RWPE2 (cell line): ENCODE measurements at regions not wholly inside any gene's neighbourhood (a gene's known extent, or its start where the extent isn't known, plus 50 kb on each side); places are given as distances from the start of the nearest gene placed in this dataset.
"Not testable (repeated sequence)": the region's sequence is repeated elsewhere in the genome, so short reads cannot be mapped to it uniquely, and the experiment has no call there.

Source experiments
- ATAC-seq: fragments of 200-7000 bp; cut with Tn5 transposase; 3 replicates; pipeline ENCODE4 v1.9.1; 2021; ENCODE audit warnings: low read depth
- DNase-seq: peaks from one replicate; pipeline ENCODE4 v3.0.0-alpha.2; 2020; ENCODE audit warnings: low spot score
- H3K27ac ChIP-seq: fragments of 450-650 bp; 2 replicates; pipeline ENCODE4 v1.5.1; 2017; ENCODE audit warnings: mild to moderate bottlenecking; ENCODE audit not compliant: poor library complexity, severe bottlenecking
- H3K27me3 ChIP-seq: fragments of 250-450 bp; sonication (Bioruptor Pico); 2 replicates; pipeline ENCODE4 v1.5.1; 2021; ENCODE audit warnings: mild to moderate bottlenecking, moderate library complexity; ENCODE audit not compliant: insufficient read depth, poor library complexity, severe bottlenecking
- H3K36me3 ChIP-seq: fragments of 250-450 bp; sonication (Bioruptor Pico); 2 replicates; pipeline ENCODE4 v1.5.1; 2020; ENCODE audit warnings: low read depth, mild to moderate bottlenecking, moderate library complexity
- H3K4me1 ChIP-seq: fragments of 250-450 bp; sonication (Bioruptor Pico); 2 replicates; pipeline ENCODE4 v1.5.1; 2021; ENCODE audit warnings: mild to moderate bottlenecking, moderate library complexity; ENCODE audit not compliant: insufficient read depth, poor library complexity, severe bottlenecking
- H3K4me3 ChIP-seq: fragments of 250-450 bp; sonication (Bioruptor Pico); 2 replicates; pipeline ENCODE4 v1.5.1; 2021; ENCODE audit warnings: mild to moderate bottlenecking, moderate library complexity; ENCODE audit not compliant: severe bottlenecking
- H3K9me3 ChIP-seq: fragments of 250-450 bp; sonication (Bioruptor Pico); 2 replicates; pipeline ENCODE4 v1.5.1; 2021; ENCODE audit warnings: mild to moderate bottlenecking, moderate library complexity; ENCODE audit not compliant: severe bottlenecking
- CTCF ChIP-seq: fragments of 450-650 bp; IDR thresholded peaks from one replicate; pipeline ENCODE4 v1.5.1; 2017; ENCODE audit warnings: mild to moderate bottlenecking, moderate library complexity; ENCODE audit not compliant: poor library complexity, severe bottlenecking

- H3K4me3 ChIP-seq: no peak overlapping the region
- peaks cover 30% of the 10 kb centered on the region for H3K27me3 ChIP-seq
- H3K9me3 ChIP-seq: no peaks in the 10 kb centered on the region
- no peak overlapping the region for H3K27ac ChIP-seq
- DNase-seq (no peak), ATAC-seq (no peak)
- H3K4me1 ChIP-seq: no peaks in the 10 kb centered on the region
- TF ChIP-seq CTCF: no peak
- no peaks in the 10 kb centered on the region for H3K36me3 ChIP-seq
Measured at GRCh38 chr9:135178498-135178897, 91.0 kb downstream of the OLFM1 start.

- no peak for TF ChIP-seq CTCF
- DNase-seq (no peak), ATAC-seq (no peak)
- Histone ChIP-seq H3K9me3 (no peaks in the 10 kb centered on the region), H3K27ac (no peak overlapping the region), H3K36me3 (no peaks in the 10 kb centered on the region), H3K4me3 (no peak overlapping the region), H3K4me1 (no peaks in the 10 kb centered on the region), H3K27me3 (peaks cover 34% of the 10 kb centered on the region)
Measured at GRCh38 chr9:135179041-135179440, 91.6 kb downstream of the OLFM1 start.

GRCh38 chr9:135179976-135180375 lies 92.5 kb downstream of the OLFM1 start:
- Histone ChIP-seq H3K27me3 (peaks cover 39% of the 10 kb centered on the region), H3K4me3 (no peak overlapping the region), H3K4me1 (no peaks in the 10 kb centered on the region), H3K27ac (no peak overlapping the region), H3K9me3 (no peaks in the 10 kb centered on the region), H3K36me3 (no peaks in the 10 kb centered on the region)
- DNase-seq (no peak), ATAC-seq (no peak)
- TF ChIP-seq CTCF: no peak

- no peak for ATAC-seq
- peaks cover 42% of the 10 kb centered on the region for H3K27me3 ChIP-seq
- DNase-seq: no peak
- H3K4me1 ChIP-seq: no peaks in the 10 kb centered on the region
- H3K4me3 ChIP-seq: no peak overlapping the region
- H3K36me3 ChIP-seq: no peaks in the 10 kb centered on the region
- no peaks in the 10 kb centered on the region for H3K9me3 ChIP-seq
- no peak for TF ChIP-seq CTCF
- no peak overlapping the region for H3K27ac ChIP-seq
Measured at GRCh38 chr9:135180586-135180985, 93.1 kb downstream of the OLFM1 start.

GRCh38 chr9:135181336-135181735 lies 93.9 kb downstream of the OLFM1 start:
- H3K9me3 ChIP-seq: no peaks in the 10 kb centered on the region
- H3K27me3 ChIP-seq: peaks cover 50% of the 10 kb centered on the region
- no peaks in the 10 kb centered on the region for H3K36me3 ChIP-seq
- no peak for ATAC-seq
- no peak overlapping the region for H3K4me3 ChIP-seq
- no peak for TF ChIP-seq CTCF
- DNase-seq: no peak
- H3K4me1 ChIP-seq: no peaks in the 10 kb centered on the region
- H3K27ac ChIP-seq: no peak overlapping the region

GRCh38 chr9:135181841-135182240 lies 94.4 kb downstream of the OLFM1 start:
- peaks cover 51% of the 10 kb centered on the region for H3K27me3 ChIP-seq
- H3K4me3 ChIP-seq, H3K9me3 ChIP-seq, H3K4me1 ChIP-seq, ATAC-seq, DNase-seq, H3K27ac ChIP-seq, H3K36me3 ChIP-seq: not testable (repeated sequence)
